Stimulated activated naive CD4-positive, alpha-beta T cell (primary cell): ENCODE measurements at regions not wholly inside any gene's neighbourhood (a gene's known extent, or its start where the extent isn't known, plus 50 kb on each side); places are given as distances from the start of the nearest gene placed in this dataset.
"Not testable (repeated sequence)": the region's sequence is repeated elsewhere in the genome, so short reads cannot be mapped to it uniquely, and the experiment has no call there.

Experiments
- DNase-seq, 6 experiments: peaks; one replicate each; lab custom pipeline; 2025; lab: John Stamatoyannopoulos, UW

- DNase-seq: no peak
These were observed 558.2 kb upstream of the USP24 start for GRCh38 chr1:55773211-55773940.

- DNase-seq: no peak
These were observed 553.3 kb upstream of the USP24 start for GRCh38 chr1:55768327-55768952.

GRCh38 chr1:55767171-55767570, 552.0 kb upstream of the USP24 start:
- no peak for DNase-seq

GRCh38 chr1:55765505-55765904, 550.3 kb upstream of the USP24 start:
- DNase-seq: not testable (repeated sequence)

- DNase-seq: no peak
These were observed 536.6 kb upstream of the USP24 start for GRCh38 chr1:55751776-55752175.

GRCh38 chr1:55750628-55750995, 535.4 kb upstream of the USP24 start:
- DNase-seq: no peak

GRCh38 chr1:55749975-55750627, 534.9 kb upstream of the USP24 start:
- DNase-seq: no peak

- no peak for DNase-seq
These were observed 532.3 kb upstream of the USP24 start for GRCh38 chr1:55747408-55747841.

GRCh38 chr1:55746710-55747109, 531.5 kb upstream of the USP24 start:
- no peak for DNase-seq

- no peak for DNase-seq
These were observed 526.4 kb upstream of the USP24 start for GRCh38 chr1:55741516-55741915.

GRCh38 chr1:55735106-55735505, 519.9 kb upstream of the USP24 start:
- DNase-seq: no peak

- DNase-seq: no peak
These were observed 511.8 kb upstream of the USP24 start for GRCh38 chr1:55726994-55727393.

GRCh38 chr1:55725378-55725777, 510.2 kb upstream of the USP24 start:
- DNase-seq: no peak

- DNase-seq: no peak
These were observed 509.6 kb upstream of the USP24 start for GRCh38 chr1:55724551-55725325.

GRCh38 chr1:55723001-55723400, 507.8 kb upstream of the USP24 start:
- no peak for DNase-seq

- DNase-seq: no peak
These were observed 505.1 kb upstream of the USP24 start for GRCh38 chr1:55720261-55720660.

GRCh38 chr1:55718758-55719671, 503.9 kb upstream of the USP24 start:
- DNase-seq: no peak

- DNase-seq: no peak
These were observed 501.9 kb upstream of the USP24 start for GRCh38 chr1:55717111-55717510.

- DNase-seq: no peak
These were observed 501.4 kb upstream of the USP24 start for GRCh38 chr1:55716610-55717009.

- no peak for DNase-seq
These were observed 501.0 kb upstream of the USP24 start for GRCh38 chr1:55716151-55716550.

- no peak for DNase-seq
These were observed 499.1 kb upstream of the USP24 start for GRCh38 chr1:55714230-55714629.
